Dermis microvascular lymphatic vessel endothelial cell (primary cell): ENCODE measurements at regions not wholly inside any gene's neighbourhood (a gene's known extent, or its start where the extent isn't known, plus 50 kb on each side); places are given as distances from the start of the nearest gene placed in this dataset.
"Not testable (repeated sequence)": the region's sequence is repeated elsewhere in the genome, so short reads cannot be mapped to it uniquely, and the experiment has no call there.

Experiments
- DNase-seq, 2 donors: peaks; one replicate each; pipeline versions ENCODE4 v3.0.0 to v3.0.0-alpha.2; 2010; ENCODE audit warnings: low read depth in 2 of 2

- not testable (repeated sequence) for DNase-seq
Measured at GRCh38 chr10:124167925-124168324, 74.5 kb upstream of the CHST15 start.

GRCh38 chr10:124166431-124167125 is 73.2 kb upstream of the CHST15 start:
- no peak for DNase-seq

DNA sequence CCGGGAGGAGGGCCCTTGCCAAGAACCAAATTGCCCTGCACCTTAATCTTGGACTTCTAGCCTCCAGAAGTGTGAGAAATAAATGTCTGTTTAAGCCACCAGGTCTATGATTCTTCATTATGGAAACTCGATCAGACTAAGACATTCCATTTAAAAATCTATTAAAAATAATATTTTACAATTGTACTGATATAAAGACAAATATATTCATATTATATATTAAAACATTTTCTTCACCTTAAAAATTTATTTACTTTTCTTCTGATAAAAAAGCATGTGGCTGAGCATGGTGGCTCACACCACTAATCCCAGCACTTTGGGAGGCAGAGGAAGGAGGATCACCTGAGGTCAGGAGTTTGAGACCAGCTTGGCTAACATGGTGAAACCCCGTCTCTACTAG is 72.4 kb upstream of the CHST15 start:
- no peak for DNase-seq

- DNase-seq: no peak
Measured at GRCh38 chr10:124165311-124165710, 71.9 kb upstream of the CHST15 start.

DNA sequence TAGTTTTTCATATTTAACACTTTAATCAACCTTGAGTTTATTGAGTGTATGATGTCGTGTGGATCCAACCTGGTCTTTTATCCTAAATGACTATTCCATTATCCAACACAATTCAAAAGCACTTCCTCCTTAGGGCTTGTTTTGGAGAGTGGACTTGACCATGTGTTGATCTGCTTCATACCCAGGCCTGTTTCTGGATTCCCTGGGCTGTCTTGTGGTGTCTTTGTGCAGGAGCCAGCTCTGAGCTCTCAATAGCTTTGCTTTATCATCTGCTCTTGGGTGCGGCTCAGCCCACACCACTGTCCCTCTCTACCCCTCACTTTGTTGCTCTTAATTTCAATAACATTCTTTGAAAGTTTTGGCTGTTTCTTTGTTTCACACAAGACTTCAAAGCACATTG is 70.9 kb upstream of the CHST15 start:
- peak; percentile 35 to 46 for DNase-seq

GRCh38 chr10:124162774-124163354 is 69.5 kb upstream of the CHST15 start:
- DNase-seq: no peak

DNA sequence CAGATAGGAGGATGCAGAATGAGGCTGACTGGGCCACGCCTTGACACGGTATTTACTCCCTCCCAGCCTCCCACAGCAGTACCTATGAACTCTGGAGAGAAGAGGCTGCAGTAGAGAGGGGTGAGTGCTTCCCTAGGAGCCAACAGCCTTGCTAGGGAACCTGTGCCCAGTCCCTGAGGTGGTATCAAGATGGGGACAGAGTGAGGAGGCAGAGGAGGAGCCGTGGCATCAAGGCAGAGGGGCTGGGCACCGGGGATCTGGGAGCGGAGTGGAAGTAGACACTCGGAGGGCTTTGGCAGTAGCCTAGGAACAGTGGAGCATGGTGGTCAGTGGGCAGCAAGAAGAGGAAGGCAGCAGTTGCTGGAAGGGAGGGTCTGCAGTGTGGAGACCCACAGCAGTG is 68.7 kb upstream of the CHST15 start:
- no peak for DNase-seq

DNA sequence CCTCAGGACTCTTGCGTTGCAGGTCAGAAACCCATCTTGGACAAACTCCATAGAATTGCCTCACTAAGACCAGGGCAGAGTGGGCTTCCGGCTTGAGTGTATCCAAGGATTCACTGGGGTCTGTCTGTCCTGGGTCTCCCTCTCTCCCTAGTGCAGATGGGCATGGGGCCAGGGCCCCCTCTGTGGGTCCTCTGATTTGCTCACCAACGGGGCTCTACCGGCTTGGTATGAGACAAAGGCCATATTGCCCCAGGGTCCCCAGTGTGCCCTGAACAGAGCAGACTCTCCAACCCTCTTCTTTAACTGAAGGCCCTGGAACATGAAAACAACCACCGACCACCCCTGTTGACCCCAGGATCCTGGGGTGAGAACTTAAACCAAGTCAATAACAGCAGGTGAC is 68.2 kb upstream of the CHST15 start:
- no peak for DNase-seq

- DNase-seq: no peak
Measured at GRCh38 chr10:124160943-124161582, 67.7 kb upstream of the CHST15 start.

GRCh38 chr10:124160176-124160575 is 66.8 kb upstream of the CHST15 start:
- DNase-seq: no peak

GRCh38 chr10:124159153-124159552 is 65.8 kb upstream of the CHST15 start:
- no peak for DNase-seq

DNA sequence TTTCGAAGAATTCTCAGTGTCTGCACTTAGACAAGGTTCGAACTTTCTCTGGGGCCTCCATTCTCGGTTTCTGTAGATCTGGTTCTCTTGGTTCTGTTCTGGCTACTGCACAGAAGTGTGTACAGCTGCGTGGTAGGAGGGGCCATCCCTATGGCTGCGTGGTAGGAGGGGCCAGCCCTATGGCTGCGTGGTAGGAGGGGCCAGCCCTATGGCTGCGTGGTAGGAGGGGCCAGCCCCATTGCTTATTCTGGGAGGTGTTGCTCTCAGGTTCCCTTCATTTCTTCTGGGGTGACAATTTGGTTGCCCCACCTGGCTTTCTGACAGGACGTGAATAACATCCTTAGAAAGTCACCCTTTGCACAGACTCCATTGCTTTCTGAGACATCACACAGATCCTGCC is 65.2 kb upstream of the CHST15 start:
- no peak for DNase-seq

- DNase-seq: no peak
Measured at GRCh38 chr10:124157271-124157681, 63.9 kb upstream of the CHST15 start.

GRCh38 chr10:124156524-124157260 is 63.3 kb upstream of the CHST15 start:
- DNase-seq: peak in 1 of 2 donors; percentile 52

DNA sequence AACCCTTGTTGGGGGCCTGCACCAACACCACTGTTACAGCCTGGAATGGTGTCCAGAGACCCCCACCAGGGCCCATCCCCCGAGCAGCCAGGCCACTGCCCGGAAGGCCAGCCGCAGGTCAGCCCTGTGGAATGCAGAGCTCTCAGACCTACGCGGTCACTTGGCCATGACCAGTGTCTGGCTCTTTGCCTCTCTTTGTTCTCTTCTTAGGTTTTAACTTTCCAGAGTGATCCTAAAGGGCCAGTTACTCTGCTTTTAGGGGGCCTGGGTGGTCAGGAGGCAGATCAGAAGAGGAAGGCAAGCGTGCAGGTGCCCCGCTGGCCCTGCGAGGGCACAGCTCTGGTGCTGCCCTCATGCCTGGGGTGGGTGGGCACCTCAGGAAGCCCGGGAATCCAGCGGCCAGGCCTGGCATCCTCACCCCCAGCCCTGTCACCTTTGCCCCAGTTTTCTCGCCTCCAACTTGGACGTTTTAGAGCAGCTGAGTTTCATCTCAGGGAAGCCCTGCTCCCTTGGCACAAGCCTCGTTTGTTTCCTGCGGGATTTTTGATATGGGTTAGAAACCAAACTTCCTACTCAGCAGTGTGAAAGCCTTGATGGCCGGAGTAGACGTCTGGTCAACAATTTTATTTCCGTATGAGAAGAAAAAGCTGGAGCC is 62.5 kb upstream of the CHST15 start:
- DNase-seq: peak in 1 of 2 donors; percentile 51

- peak in 1 of 2 donors; percentile 96 for DNase-seq
Measured at GRCh38 chr10:124153023-124153826, 59.8 kb upstream of the CHST15 start.

DNA sequence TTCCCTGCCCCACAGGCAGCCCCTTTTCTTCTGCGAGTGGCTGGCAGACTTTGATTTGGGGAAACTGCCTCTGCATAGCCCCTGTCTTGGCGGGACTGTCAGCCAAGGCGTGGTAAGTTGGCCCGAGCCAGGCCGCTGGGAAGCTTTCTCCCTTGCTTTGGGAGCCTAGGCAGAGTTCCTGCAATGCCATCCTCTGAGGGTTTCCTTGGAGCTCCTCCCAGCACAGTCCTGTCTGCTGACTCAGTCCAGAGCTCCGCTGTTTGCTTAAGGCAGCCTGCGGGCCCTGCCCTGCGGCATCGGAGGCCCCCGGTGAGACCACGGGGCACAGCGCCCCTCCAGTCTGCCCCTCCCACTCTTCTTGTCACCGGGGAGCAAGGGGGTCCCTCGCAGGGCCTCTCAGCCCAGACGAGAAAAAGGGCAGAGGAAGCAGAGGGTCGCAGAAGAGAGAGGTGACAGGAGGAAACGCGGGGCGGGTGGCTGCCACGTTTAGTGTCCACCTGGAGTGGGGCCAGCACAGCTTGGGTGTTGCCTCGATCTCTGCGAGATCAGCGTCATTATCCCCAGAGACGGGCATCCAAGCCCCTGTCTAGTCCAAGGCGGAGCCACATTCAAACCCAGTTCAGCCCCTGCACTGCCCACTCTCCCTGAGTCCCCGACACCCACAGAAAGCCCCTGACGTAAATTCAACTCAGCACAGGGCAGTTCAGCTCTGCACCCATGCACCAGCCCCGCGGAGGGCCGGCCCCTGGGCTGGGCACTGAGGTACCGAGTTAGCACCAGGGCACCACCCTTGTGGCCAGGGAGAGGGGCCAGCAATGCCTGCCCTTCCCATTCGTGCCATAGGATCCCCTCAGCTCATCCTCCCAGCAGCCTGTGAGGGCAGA is 59.0 kb upstream of the CHST15 start:
- DNase-seq: peak in 1 of 2 donors; percentile 54

DNA sequence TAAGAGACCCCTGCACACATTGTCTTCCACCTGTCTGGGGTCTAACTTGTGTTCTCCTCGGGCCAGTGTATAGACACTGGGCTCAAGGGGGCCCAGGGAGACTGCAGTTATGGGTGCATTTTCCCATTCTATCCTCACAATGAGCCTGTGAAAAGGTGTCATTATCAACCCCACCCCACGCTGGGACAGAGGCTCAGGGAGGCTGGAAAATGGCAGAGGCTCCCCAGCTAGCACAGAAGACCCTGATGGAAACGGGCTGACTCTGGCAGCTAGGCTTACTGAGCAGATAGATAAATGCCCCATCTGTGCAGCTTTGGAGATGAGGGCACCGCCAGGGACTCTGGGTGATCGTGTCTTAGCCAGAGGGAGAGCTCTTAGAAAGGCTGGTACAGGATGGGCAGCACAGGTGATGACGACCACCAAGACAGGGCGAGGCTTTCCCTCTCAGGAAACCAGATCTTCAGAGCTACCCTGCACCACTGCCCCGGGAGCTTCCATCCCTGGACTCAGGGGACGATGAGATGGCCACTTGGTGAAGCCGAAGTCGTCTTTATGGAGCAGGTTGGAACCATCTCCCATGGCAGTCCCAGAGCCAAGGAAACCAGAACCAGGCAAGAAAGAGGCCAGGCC is 58.2 kb upstream of the CHST15 start:
- no peak for DNase-seq

GRCh38 chr10:124150807-124151417 is 57.5 kb upstream of the CHST15 start:
- no peak for DNase-seq
